WI38 (cell line): ENCODE measurements at regions not wholly inside any gene's neighbourhood (a gene's known extent, or its start where the extent isn't known, plus 50 kb on each side); places are given as distances from the start of the nearest gene placed in this dataset.
"Not testable (repeated sequence)": the region's sequence is repeated elsewhere in the genome, so short reads cannot be mapped to it uniquely, and the experiment has no call there.

ENCODE experiments used
- H3K4me3 ChIP-seq: 2 replicates; pipeline ENCODE4 v1.5.1; 2011; ENCODE audit warnings: low read depth, mild to moderate bottlenecking, control low read depth, low read length
- TF ChIP-seq, protein P1 (sequence below): IDR thresholded peaks from 2 replicates; pipeline ENCODE4 v1.5.1; 2012; ENCODE audit warnings: low read depth, mild to moderate bottlenecking, control low read depth, low read length

DNA sequence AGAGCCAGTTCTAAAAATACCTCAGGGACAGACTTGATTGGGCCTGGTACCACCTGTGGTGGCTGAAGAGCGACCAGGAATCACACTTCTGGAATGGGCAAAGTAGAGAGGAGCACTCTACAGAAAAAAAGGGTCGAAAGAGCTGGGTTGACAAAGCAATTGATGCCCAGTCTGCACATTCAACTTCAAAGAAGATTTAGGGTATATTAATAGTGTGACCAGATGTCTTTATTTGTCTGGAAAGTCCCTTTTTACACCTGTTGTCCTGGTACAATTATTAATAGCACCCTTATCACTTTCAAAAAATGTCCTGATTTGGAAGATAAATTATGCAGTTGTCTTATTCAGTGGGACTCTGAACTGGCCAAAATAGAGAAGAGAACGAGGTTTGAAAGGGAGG, 137.5 kb downstream of the DYRK2 start:
- TF ChIP-seq, protein P1, sequence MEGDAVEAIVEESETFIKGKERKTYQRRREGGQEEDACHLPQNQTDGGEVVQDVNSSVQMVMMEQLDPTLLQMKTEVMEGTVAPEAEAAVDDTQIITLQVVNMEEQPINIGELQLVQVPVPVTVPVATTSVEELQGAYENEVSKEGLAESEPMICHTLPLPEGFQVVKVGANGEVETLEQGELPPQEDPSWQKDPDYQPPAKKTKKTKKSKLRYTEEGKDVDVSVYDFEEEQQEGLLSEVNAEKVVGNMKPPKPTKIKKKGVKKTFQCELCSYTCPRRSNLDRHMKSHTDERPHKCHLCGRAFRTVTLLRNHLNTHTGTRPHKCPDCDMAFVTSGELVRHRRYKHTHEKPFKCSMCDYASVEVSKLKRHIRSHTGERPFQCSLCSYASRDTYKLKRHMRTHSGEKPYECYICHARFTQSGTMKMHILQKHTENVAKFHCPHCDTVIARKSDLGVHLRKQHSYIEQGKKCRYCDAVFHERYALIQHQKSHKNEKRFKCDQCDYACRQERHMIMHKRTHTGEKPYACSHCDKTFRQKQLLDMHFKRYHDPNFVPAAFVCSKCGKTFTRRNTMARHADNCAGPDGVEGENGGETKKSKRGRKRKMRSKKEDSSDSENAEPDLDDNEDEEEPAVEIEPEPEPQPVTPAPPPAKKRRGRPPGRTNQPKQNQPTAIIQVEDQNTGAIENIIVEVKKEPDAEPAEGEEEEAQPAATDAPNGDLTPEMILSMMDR: no peak
- no peak overlapping the region for H3K4me3 ChIP-seq

DNA sequence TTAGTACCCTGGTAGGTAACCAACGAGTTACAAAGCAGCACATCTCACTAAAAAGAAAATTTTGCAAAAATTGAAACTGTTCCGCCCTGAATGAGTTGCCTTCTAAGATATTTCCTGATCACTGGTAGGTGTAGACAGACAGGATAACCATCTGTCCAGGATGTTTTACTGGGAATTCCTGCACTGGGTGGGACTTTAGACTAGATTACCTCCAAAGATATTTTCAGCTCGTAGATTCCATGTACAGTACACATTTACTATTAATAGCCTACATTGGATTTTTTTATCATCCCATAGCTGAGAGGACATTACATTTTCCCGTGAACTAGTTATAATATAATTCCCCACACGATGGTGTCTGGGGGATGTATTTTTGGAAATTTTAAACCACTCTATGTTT, 139.6 kb downstream of the DYRK2 start:
- TF ChIP-seq, protein P1: no peak
- H3K4me3 ChIP-seq: no peak overlapping the region

DNA sequence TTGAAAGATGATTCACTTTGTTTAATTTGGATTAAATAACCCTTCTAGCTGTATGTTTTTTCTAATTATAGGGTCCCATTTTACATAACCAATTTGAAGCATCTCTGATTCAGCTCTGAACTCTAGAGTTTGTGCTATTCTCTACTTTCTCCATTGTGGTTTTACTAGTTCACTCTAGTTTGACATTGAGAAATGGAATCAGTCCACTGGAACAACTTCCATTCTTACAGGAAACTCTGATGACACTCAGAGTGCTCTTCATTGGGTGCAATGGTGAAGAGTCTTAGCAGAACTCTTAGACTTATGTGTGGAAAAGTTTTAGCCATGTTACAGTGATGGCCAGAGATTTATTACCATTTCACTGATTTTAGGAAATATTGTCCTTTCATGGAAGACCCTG, 140.7 kb downstream of the DYRK2 start:
- H3K4me3 ChIP-seq: no peak overlapping the region
- TF ChIP-seq, protein P1: no peak

DNA sequence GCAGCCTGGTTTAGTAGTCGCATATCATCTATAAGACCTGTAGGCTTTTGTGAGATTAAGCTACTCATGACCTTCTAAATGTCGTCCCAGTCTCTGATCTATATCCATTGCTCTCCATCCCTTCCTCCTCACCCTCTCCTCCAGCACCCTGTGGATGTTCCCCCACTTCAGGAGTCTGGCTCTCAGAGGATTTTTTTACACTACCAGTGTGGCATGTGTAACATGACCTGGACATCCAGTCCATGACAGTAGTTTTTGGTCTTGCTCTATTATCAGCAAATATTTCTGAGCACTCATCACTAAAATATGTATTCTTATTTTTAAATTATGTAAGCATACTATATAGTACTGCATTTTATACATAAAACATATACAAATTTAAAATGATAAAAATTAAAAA, 142.1 kb downstream of the DYRK2 start:
- TF ChIP-seq, protein P1: no peak
- no peak overlapping the region for H3K4me3 ChIP-seq

DNA sequence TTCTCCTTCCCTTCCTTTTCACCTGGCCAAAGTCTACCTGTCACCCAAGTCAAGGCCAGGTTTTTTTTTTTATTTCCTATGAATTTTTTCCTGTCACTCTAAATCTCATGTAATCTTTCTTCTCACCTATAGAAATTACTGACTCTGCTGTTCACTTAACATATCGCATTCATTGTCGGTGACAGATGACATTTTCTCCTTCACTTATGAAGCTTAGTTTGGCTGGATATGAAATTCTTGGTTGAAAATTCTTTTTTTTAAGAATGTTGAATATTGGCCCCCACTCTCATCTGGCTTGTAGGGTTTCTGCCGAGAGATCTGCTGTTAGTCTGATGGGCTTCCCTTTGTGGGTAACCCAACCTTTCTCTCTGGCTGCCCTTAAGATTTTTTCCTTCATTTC, 142.8 kb downstream of the DYRK2 start:
- H3K4me3 ChIP-seq: not testable (repeated sequence)

DNA sequence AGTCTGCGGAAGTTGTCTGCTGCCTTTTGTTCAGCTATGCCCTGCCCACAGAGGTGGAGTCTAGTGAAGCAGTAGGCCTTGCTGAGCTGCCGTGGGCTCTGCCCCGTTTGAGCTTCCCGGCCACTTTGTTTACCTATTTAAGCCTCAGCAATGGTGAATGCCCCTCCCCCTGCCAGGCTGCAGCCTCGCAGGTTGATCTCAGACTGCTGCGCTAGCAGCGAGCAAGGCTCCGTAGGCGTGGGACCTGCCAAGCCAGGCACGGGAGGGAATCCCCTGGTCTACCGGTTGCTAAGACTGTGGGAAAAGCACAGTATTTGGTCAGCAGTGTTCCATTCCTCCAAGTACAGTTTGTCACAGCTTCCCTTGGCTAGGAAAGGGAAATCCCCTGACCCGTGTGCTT, 143.6 kb downstream of the DYRK2 start:
- TF ChIP-seq, protein P1: no peak
- no peak overlapping the region for H3K4me3 ChIP-seq

DNA sequence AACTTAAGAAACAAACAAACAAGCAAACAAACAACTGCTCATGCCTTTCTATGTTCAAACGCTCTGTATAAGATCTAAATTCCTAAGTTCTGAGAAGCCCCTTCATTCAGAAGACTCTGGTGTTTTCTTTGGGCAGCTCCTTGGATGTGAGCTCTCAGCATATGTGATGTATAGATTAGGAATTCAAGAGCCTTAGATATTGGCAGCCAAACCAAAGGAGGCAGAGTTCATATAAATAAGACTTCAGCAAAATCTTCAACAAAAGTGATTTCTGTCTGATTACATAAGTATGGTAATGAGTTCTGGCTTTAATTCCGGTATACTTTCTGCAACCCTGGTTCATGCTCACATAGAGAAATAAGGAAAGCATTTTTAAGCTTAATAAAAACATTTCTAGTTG, 145.6 kb downstream of the DYRK2 start:
- no peak overlapping the region for H3K4me3 ChIP-seq
- TF ChIP-seq, protein P1: no peak

DNA sequence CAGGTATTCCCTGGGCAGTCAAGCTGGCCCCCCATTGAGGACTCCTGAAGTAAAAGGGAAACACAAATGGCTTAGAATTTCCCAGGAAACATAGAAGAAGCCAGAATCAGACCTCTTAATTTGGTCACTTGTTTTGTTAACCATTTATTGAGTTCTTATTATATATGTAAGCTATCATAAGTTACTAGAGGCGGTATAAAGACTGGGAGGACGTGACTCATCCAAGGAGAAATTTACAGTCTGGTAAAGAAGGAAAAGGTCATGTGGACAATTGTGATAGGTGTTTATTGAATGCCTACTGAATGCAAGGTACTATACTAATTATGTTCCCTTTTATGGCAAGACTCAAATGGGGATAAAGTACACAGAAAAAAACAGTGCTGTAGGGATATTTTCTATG, 146.7 kb downstream of the DYRK2 start:
- no peak overlapping the region for H3K4me3 ChIP-seq
- TF ChIP-seq, protein P1: no peak
